ENCODE measurements at regions not wholly inside any gene's neighbourhood (a gene's known extent, or its start where the extent isn't known, plus 50 kb on each side); places are given as distances from the start of the nearest gene placed in this dataset.
"Not testable (repeated sequence)": the region's sequence is repeated elsewhere in the genome, so short reads cannot be mapped to it uniquely, and the experiment has no call there.

- DNase-seq (ENCODE audit: low spot score): no peak
Measured at GRCh38 chr10:44173608-44173894, 211.3 kb downstream of the CXCL12 start.

- no peak for DNase-seq (ENCODE audit: low spot score)
Measured at GRCh38 chr10:44172883-44173607, 211.9 kb downstream of the CXCL12 start.

DNA sequence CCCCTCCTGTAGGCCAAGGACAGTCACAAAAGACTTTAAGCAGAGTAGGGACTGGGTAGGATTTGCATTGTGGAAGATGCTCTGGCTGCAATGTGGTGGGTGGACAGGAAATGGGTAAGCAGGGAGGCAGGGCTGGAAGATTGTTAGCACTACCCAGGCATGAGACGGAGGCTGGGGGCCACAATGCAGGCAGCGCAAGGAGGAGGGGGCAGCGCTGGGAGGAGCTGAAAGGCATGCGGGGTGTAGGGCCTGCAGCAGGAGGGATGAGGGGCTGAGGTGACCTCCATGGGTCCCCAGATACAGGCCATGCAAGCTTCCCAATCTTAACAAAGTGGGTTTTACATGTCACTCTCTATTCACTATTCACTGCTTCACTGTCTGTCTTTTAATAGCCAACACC lies 213.1 kb downstream of the CXCL12 start:
- no peak for DNase-seq (ENCODE audit: low spot score)

GRCh38 chr10:44168478-44168877 lies 216.4 kb downstream of the CXCL12 start:
- no peak for DNase-seq (ENCODE audit: low spot score)

GRCh38 chr10:44167752-44168151 lies 217.1 kb downstream of the CXCL12 start:
- DNase-seq (ENCODE audit: low spot score): no peak

- no peak for DNase-seq (ENCODE audit: low spot score)
Measured at GRCh38 chr10:44166441-44166840, 218.5 kb downstream of the CXCL12 start.

GRCh38 chr10:44164251-44164956 lies 220.5 kb downstream of the CXCL12 start:
- DNase-seq (ENCODE audit: low spot score): no peak

- no peak for DNase-seq (ENCODE audit: low spot score)
Measured at GRCh38 chr10:44161184-44161583, 223.7 kb downstream of the CXCL12 start.

- DNase-seq (ENCODE audit: low spot score): no peak
Measured at GRCh38 chr10:44157574-44157973, 227.3 kb downstream of the CXCL12 start.

DNA sequence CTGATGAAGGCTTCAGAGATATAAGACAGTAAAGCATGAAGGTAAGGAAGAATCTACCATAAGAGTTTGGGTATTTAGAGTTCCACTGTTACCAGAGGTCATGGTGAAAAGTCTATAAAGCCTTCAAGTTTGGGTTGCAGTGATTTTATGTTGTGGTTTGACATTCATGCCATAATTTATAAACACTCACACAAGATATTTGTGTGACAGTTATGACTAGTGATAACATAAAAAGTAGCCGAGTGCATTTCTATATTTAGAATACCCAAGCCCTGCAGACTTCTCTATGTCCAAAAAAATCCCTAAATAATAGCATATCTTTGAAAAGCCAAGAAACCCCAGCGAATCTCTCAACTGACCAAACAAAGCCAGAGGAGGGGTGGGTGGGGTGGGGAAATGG lies 229.9 kb downstream of the CXCL12 start:
- DNase-seq (ENCODE audit: low spot score): no peak

DNA sequence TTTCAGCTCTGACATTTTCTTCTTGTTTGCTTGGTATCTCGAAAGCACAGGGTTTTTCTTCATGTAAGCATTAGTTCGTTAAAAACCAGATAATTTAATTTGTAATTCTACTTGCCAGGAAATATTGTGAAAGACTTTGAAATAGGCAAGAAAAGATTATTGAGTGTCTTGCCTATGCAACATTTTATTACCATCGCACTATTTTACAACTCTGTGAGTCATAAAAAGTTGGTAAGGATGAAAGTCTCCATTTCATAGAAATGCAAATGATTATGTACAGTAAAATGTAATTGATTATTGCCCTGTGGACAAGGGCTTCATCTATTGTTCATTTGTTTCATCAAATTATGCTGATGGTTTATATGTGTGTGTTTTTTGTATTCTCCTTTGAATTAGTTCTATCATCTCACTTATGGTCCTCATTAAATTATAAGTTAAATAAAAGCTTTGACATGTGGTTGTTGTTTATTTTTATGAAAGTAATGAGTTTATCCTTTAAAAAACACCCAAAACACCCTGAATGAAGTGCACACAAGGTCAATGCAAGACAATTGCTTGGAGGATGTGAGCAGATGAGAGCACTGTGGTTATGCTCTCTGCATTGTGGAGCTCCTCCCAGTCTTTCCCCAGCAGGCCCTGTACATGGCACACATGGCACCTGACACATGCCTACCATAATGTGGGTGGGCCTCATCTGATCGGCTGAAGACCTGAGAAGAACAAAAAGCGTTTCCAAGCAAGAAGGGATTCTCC lies 230.8 kb downstream of the CXCL12 start:
- DNase-seq (ENCODE audit: low spot score): no peak

GRCh38 chr10:44143556-44143955 lies 241.3 kb downstream of the CXCL12 start:
- DNase-seq (ENCODE audit: low spot score): no peak

DNA sequence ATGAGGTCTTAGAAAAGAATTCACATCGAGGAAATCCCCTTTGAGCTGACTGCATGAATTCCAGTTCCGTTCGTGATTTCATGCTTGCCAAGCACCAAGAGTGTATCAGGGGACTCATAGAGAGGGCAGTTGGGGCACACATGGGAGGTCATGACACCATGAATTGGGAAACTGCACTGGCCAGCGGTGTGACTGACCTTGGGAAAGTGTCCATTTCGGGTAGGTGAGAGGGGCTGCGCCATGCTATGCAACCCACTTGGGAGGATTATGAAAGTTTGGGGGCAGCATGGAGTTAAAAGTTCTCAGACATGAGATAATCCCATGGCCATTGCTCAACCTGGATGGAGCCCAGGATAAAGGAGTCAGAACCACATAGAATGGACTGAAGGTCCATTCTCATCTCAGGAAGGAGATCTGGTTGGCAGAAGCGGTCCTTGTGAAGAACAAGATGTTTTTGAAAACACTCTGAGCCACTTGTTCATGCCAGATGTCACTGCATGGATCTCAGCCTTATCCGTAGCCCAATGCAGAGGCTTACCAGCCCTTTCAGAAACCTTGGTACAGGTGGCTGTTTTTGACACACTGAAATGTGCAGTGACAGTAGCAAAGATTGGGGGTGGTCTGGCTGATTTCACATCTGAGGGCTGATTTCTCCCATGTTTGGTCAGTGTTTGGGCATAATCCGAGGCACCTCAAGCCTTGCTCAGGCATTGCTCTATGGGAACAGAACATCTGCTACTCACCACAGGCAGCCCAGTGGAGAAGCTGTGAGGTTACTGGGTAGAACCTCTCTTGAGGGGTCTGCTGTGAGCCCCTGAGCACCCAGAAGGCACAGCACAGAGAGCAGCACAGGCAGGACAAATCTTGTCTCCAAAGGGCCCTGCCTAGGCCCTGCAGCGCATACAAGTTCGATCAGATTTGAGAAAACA lies 252.3 kb downstream of the CXCL12 start:
- no peak for DNase-seq (ENCODE audit: low spot score)

DNA sequence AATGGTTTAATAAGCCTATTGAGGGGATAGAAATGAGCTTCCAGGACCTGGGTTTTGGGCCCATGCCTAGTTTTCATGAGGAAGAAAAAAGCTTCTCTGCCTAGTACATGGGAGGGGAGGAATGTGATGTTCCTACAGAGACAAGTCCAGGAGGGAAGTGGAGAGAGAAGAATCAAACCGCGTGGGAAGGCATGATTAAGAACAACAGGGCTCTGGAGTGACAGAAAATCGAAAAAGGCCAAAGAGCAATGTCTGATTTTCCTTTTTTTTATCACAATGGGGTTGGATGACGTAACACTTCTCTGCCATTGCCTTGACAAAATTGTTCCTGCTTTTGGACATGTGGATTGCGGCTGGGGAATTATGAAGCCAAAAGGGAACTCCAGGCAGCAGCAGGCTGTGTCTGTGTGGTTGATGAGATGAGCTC lies 258.6 kb downstream of the CXCL12 start:
- no peak for DNase-seq (ENCODE audit: low spot score)

DNA sequence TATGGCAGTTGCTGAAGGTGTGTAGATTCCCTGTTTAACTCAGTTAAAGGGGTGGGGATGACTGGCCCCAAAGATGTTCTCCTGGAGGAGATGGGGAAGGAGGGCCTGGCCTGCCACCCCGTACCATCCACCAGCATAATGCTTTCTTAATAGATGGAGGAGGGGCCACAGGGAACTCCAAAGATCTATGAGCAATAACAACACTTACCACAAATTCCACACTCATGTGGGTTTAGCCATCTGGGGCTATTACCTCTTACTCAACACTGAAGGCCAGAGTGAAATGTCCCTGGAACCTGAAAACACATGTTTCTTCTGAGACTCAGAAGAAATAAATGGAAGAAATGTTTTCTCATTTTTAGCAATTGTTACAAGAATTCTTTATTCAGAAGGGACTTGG lies 259.0 kb downstream of the CXCL12 start:
- no peak for DNase-seq (ENCODE audit: low spot score)

- DNase-seq (ENCODE audit: low spot score): no peak
Measured at GRCh38 chr10:44118500-44118899, 266.4 kb downstream of the CXCL12 start.

DNA sequence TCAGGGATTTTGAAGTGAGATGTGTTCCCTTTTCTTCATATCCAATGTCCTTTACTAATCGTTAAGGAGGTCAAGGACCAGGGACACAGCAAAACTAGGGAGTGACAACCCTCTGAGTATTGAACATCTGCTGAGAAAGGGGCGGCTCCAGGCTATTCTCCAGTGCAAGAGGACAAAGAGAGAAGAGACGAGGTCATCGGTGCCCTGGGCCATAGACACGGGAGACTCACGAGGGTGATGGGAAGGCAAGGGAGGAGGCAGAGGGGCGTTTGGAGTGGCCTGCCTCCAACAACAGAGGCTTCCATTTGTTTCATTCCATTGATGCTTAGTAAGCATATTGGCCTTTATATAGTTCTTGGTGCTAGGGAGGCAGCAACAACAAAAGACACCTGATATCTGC lies 268.4 kb downstream of the CXCL12 start:
- no peak for DNase-seq (ENCODE audit: low spot score)

- DNase-seq (ENCODE audit: low spot score): no peak
Measured at GRCh38 chr10:44115516-44115915, 269.4 kb downstream of the CXCL12 start.

DNA sequence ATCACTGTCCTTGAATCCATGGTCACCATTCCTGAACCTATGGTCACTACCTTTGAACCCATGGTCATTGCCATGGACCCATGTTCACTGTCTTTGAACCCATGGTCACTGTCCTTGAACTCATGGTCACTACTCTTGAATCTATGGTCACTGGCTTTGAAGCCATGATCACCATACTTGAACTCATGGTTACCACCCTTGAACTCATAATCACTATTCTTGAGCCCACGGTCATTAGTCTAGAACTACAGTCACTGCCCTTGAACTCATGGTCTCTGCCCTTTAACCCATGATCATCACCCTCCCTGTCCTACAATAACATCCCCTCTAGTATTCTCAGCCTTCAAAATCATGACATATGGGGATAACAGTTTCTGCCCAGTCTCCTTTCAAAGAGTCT lies 270.5 kb downstream of the CXCL12 start:
- no peak for DNase-seq (ENCODE audit: low spot score)

DNA sequence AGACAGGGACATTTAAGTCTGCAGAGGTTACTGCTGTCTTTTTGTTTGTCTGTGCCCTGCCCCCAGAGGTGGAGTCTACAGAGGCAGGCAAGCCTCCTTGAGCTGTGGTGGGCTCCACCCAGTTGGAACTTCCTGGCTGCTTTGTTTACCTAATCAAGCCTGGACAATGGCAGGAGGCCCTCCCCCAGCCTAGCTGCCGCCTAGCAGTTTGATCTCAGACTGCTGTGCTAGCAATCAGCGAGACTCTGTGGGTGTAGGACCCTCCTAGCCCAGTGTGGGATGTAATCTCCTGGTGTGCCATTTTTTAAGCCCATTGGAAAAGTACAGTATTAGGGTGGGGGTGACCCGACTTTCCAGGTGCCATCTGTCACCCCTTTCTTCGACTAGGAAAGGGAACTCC lies 272.6 kb downstream of the CXCL12 start:
- not testable (repeated sequence) for DNase-seq (ENCODE audit: low spot score)

DNA sequence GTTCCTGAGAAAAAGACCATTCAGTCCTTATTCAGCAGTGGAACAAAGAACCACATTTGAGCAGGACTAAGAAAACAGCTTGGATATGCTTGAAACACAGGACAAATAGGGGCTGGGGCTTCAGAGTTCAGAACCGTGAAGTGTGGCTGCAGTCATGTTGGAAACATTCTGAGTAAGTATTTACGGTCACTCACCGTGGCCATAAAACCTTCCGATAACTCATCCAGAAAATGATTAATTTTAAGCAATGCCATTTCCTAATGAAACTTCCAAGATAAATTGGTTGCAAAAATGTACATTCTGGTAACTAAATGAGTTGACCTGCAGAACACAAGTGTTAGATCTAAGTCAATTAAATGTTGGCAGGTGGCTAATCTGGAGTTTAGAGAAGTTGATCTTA lies 279.2 kb downstream of the CXCL12 start:
- DNase-seq (ENCODE audit: low spot score): no peak

DNA sequence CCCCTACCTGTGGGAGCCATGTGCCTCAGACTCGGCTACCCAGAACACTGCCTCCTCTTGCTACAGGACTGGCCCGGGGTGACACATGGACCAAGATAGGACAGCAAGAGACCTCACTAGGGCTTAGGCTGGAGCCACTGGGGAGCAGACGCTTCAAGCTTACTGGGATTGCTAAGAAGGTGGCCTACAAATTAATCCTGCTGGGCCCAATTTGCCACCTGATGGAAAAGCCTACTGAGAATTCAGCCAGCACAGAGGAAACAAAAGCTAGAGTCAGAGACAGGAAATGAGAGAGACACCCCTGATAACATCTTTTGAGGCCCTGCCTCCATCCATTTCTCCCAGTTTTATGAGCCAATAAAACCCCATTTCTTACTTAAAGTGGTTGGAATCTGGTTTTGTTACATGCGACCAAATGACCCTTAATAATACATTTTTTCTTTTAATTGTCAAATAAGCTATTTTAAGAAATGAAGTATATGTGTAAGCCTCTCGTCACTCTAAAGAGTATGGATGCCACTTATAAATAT lies 282.1 kb downstream of the CXCL12 start:
- no peak for DNase-seq (ENCODE audit: low spot score)
